ENCODE measurements at regions not wholly inside any gene's neighbourhood (a gene's known extent, or its start where the extent isn't known, plus 50 kb on each side); places are given as distances from the start of the nearest gene placed in this dataset.

DNA sequence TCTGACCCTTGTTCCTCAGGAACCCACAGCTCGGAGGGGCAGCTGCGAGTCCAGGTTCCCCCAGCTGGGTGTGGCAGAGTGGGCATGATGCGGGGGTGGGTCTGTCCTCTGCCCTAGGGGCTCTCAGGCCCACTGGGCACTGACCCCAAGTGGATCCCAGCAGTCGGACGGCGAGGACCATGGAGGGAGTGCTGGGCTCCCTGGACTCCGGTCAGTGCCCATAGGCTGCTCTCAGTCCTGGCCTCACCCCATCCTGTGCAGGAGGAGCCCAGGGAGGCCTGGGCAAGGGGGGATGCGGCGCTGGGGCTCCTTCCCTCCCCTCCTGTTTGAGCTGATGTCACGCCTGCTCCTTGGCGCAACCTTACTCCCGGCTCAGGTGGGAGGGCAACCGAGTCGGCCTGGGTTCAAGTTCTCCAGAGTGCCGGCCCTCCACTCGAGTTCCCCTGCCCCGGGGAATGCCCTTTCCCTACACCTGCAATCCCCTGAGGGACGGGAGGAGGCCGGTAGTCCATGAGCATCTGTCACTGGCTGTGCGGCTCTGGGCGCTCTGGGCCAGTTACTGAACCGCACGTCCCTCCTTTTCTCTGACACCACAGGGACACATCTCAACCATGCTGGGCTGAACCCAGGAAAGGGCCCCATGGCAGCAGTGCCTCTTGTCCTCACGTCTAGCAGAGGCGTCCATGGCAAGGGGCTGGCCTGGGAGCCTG is 52.6 kb upstream of the ACSF3 start (continued):
- TF ChIP-seq, protein P1, sequence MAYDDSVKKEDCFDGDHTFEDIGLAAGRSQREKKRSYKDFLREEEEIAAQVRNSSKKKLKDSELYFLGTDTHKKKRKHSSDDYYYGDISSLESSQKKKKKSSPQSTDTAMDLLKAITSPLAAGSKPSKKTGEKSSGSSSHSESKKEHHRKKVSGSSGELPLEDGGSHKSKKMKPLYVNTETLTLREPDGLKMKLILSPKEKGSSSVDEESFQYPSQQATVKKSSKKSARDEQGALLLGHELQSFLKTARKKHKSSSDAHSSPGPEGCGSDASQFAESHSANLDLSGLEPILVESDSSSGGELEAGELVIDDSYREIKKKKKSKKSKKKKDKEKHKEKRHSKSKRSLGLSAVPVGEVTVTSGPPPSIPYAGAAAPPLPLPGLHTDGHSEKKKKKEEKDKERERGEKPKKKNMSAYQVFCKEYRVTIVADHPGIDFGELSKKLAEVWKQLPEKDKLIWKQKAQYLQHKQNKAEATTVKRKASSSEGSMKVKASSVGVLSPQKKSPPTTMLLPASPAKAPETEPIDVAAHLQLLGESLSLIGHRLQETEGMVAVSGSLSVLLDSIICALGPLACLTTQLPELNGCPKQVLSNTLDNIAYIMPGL (CRISPR knock-in tag; IDR thresholded peaks at IDR 0.05), result no peak
- TF ChIP-seq NFE2L1 (CRISPR knock-in tag; IDR thresholded peaks at IDR 0.05) (no peak), TCF7 (CRISPR knock-in tag; IDR thresholded peaks at IDR 0.05; ENCODE audit: low read depth) (no peak), GTF2I (CRISPR knock-in tag; conservative IDR thresholded peaks at IDR 0.05) (no peak), MXD4 (CRISPR knock-in tag; IDR thresholded peaks at IDR 0.05; ENCODE audit: borderline replicate concordance) (no peak), IRF2 (CRISPR knock-in tag; IDR thresholded peaks at IDR 0.05; ENCODE audit: borderline replicate concordance, low read depth) (no peak)
- TF ChIP-seq, protein P2, sequence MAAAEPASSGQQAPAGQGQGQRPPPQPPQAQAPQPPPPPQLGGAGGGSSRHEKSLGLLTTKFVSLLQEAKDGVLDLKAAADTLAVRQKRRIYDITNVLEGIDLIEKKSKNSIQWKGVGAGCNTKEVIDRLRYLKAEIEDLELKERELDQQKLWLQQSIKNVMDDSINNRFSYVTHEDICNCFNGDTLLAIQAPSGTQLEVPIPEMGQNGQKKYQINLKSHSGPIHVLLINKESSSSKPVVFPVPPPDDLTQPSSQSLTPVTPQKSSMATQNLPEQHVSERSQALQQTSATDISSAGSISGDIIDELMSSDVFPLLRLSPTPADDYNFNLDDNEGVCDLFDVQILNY (CRISPR knock-in tag; IDR thresholded peaks at IDR 0.05), result no peak
- TF ChIP-seq, protein P3, sequence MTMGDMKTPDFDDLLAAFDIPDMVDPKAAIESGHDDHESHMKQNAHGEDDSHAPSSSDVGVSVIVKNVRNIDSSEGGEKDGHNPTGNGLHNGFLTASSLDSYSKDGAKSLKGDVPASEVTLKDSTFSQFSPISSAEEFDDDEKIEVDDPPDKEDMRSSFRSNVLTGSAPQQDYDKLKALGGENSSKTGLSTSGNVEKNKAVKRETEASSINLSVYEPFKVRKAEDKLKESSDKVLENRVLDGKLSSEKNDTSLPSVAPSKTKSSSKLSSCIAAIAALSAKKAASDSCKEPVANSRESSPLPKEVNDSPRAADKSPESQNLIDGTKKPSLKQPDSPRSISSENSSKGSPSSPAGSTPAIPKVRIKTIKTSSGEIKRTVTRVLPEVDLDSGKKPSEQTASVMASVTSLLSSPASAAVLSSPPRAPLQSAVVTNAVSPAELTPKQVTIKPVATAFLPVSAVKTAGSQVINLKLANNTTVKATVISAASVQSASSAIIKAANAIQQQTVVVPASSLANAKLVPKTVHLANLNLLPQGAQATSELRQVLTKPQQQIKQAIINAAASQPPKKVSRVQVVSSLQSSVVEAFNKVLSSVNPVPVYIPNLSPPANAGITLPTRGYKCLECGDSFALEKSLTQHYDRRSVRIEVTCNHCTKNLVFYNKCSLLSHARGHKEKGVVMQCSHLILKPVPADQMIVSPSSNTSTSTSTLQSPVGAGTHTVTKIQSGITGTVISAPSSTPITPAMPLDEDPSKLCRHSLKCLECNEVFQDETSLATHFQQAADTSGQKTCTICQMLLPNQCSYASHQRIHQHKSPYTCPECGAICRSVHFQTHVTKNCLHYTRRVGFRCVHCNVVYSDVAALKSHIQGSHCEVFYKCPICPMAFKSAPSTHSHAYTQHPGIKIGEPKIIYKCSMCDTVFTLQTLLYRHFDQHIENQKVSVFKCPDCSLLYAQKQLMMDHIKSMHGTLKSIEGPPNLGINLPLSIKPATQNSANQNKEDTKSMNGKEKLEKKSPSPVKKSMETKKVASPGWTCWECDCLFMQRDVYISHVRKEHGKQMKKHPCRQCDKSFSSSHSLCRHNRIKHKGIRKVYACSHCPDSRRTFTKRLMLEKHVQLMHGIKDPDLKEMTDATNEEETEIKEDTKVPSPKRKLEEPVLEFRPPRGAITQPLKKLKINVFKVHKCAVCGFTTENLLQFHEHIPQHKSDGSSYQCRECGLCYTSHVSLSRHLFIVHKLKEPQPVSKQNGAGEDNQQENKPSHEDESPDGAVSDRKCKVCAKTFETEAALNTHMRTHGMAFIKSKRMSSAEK (CRISPR knock-in tag; IDR thresholded peaks at IDR 0.05; ENCODE audit: borderline replicate concordance), result no peak

DNA sequence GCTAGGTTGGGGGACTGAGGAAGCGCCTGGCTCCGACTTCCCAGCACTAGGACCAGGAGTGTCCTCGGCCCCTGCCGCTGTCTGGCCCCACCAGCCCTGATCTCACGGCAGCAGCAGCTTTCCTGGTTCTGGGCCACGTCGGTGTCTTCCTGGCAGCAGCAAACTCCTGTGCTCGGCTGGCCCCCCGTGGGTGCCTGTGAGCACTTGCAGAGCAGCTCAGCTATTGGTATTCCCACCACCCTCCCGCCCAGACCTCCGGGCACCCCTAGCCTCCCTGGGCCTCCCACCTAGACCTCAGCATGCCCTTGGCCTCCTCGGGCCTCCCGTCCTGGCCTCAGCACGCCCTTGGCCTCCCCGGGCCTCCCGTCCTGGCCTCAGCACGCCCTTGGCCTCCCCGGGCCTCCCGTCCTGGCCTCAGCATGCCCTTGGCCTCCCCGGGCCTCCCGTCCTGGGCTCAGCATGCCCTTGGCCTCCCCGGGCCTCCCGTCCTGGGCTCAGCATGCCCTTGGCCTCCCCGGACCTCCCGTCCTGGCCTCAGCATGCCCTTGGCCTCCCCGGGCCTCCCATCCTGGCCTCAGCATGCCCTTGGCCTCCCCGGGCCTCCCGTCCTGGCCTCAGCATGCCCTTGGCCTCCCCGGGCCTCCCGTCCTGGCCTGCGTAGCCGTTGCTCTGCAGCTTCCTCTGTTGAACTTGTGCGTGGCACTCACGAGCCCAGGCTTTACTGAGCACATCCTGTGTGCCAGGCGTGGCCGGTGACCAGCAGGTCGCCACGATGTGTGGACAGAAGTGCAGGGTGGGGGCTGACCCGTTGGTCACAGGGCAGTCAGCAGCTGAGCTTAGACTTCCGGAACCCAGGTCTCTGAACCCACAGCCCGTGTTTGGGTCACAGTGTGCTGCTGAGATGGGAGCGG is 51.8 kb upstream of the ACSF3 start:
- no peaks in the 10 kb centered on the region for H3K27me3 Mint-ChIP-seq (ENCODE audit: low read depth)
- no peak for TF ChIP-seq EMX1 (CRISPR knock-in tag; IDR thresholded peaks at IDR 0.05)
- no peak for TF ChIP-seq CREB1 (CRISPR knock-in tag; IDR thresholded peaks at IDR 0.05)
- TF ChIP-seq, protein P2 (CRISPR knock-in tag; IDR thresholded peaks at IDR 0.05), result no peak
- TF ChIP-seq RELA (CRISPR knock-in tag; IDR thresholded peaks at IDR 0.05; ENCODE audit: borderline replicate concordance), result no peak
- TF ChIP-seq, protein P4, sequence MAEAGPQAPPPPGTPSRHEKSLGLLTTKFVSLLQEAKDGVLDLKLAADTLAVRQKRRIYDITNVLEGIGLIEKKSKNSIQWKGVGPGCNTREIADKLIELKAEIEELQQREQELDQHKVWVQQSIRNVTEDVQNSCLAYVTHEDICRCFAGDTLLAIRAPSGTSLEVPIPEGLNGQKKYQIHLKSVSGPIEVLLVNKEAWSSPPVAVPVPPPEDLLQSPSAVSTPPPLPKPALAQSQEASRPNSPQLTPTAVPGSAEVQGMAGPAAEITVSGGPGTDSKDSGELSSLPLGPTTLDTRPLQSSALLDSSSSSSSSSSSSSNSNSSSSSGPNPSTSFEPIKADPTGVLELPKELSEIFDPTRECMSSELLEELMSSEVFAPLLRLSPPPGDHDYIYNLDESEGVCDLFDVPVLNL (CRISPR knock-in tag; IDR thresholded peaks at IDR 0.05; ENCODE audit: borderline replicate concordance, low read depth), result no peak
- TF ChIP-seq CBFB (CRISPR knock-in tag; IDR thresholded peaks at IDR 0.05; ENCODE audit: low read depth), result no peak
- TF ChIP-seq ZNF396 (CRISPR knock-in tag; IDR thresholded peaks at IDR 0.05; ENCODE audit: borderline replicate concordance), result no peak
- TF ChIP-seq, protein P3 (CRISPR knock-in tag; IDR thresholded peaks at IDR 0.05; ENCODE audit: borderline replicate concordance), result no peak
- CTCF ChIA-PET, result interaction anchor here (0.9 kb wide), 1 partner anchor 304 kb away, joined by 3 read pairs; no protein-coding TSS in a partner anchor

More for the DNA sequence above, 51.8 kb upstream of the ACSF3 start:
- Mint-ChIP-seq H3K4me3 (no peak overlapping the region), H3K4me1 (no peaks in the 10 kb centered on the region), H3K36me3 (no peaks in the 10 kb centered on the region), H3K27ac (no peak overlapping the region), H3K9me3 (peaks cover 10% of the 10 kb centered on the region)
- POLR2A ChIA-PET, result no interaction called here
- no peak for DNase-seq (ENCODE audit: low spot score)
- no peak for ATAC-seq
